Progenitor cell of endocrine pancreas (in vitro differentiated cells): ENCODE measurements at regions not wholly inside any gene's neighbourhood (a gene's known extent, or its start where the extent isn't known, plus 50 kb on each side); places are given as distances from the start of the nearest gene placed in this dataset.
A peak's percentile ranks its signal among the peaks of the same experiment; 100 is the strongest.
"Not testable (repeated sequence)": the region's sequence is repeated elsewhere in the genome, so short reads cannot be mapped to it uniquely, and the experiment has no call there.

Source experiments
- DNase-seq: peaks from one replicate; pipeline ENCODE4 v3.0.0; 2021; ENCODE audit warnings: low spot score; ENCODE audit not compliant: unreplicated experiment
- H3K27ac Mint-ChIP-seq: 2 replicates; pipeline ENCODE4 v1.8.0; 2021; ENCODE audit warnings: mild to moderate bottlenecking, moderate library complexity, mixed read lengths
- H3K27me3 Mint-ChIP-seq: 2 replicates; pipeline ENCODE4 v1.8.0; 2021; ENCODE audit warnings: mixed read lengths
- H3K36me3 Mint-ChIP-seq: 2 replicates; pipeline ENCODE4 v1.8.0; 2022; ENCODE audit warnings: mixed read lengths; ENCODE audit not compliant: insufficient read depth
- H3K4me1 Mint-ChIP-seq: 2 replicates; pipeline ENCODE4 v1.8.0; 2021; ENCODE audit warnings: low read depth, mixed read lengths
- H3K4me3 Mint-ChIP-seq: 2 replicates; pipeline ENCODE4 v1.8.0; 2021; ENCODE audit warnings: low read depth, mild to moderate bottlenecking, moderate library complexity, mixed read lengths
- H3K9me3 Mint-ChIP-seq: 2 replicates; pipeline ENCODE4 v1.8.0; 2021; ENCODE audit warnings: low read depth, mixed read lengths
- CTCF ChIP-seq: fragments of 200-600 bp; sonication (generic); IDR thresholded peaks from one replicate; pipeline ENCODE4 v1.5.0; 2021; ENCODE audit warnings: antibody characterized with exemption, mild to moderate bottlenecking; ENCODE audit not compliant: unreplicated experiment

GRCh38 chr2:49621016-49621415 lies 466.7 kb upstream of the FSHR start:
- TF ChIP-seq CTCF: no peak
- H3K36me3 Mint-ChIP-seq: no peaks in the 10 kb centered on the region
- H3K4me1 Mint-ChIP-seq: no peaks in the 10 kb centered on the region
- H3K9me3 Mint-ChIP-seq: no peaks in the 10 kb centered on the region
- H3K27me3 Mint-ChIP-seq: no peaks in the 10 kb centered on the region
- no peak for DNase-seq
- no peak overlapping the region for H3K27ac Mint-ChIP-seq
- H3K4me3 Mint-ChIP-seq: no peak overlapping the region

GRCh38 chr2:49619804-49620203 lies 465.5 kb upstream of the FSHR start:
- no peaks in the 10 kb centered on the region for H3K9me3 Mint-ChIP-seq

GRCh38 chr2:49618491-49618890 lies 464.2 kb upstream of the FSHR start:
- TF ChIP-seq CTCF: no peak
- no peak for DNase-seq
- no peaks in the 10 kb centered on the region for H3K9me3 Mint-ChIP-seq
- no peak overlapping the region for H3K4me3 Mint-ChIP-seq
- no peaks in the 10 kb centered on the region for H3K36me3 Mint-ChIP-seq
- H3K27ac Mint-ChIP-seq: no peak overlapping the region
- H3K4me1 Mint-ChIP-seq: no peaks in the 10 kb centered on the region
- no peaks in the 10 kb centered on the region for H3K27me3 Mint-ChIP-seq

More at GRCh38 chr2:49619804-49620203, 465.5 kb upstream of the FSHR start:
- no peak overlapping the region for H3K27ac Mint-ChIP-seq
- H3K36me3 Mint-ChIP-seq: no peaks in the 10 kb centered on the region
- no peak overlapping the region for H3K4me3 Mint-ChIP-seq
- H3K27me3 Mint-ChIP-seq: no peaks in the 10 kb centered on the region
- H3K4me1 Mint-ChIP-seq: no peaks in the 10 kb centered on the region
- DNase-seq: no peak
- TF ChIP-seq CTCF: peak; percentile 38

- Mint-ChIP-seq H3K9me3 (peaks cover 4% of the 10 kb centered on the region), H3K4me3 (no peak overlapping the region), H3K36me3 (peaks cover 2% of the 10 kb centered on the region), H3K4me1 (peaks cover 1% of the 10 kb centered on the region), H3K27me3 (no peaks in the 10 kb centered on the region), H3K27ac (no peak overlapping the region)
- TF ChIP-seq CTCF: peak; percentile 70
- DNase-seq: no peak
These were observed 462.5 kb upstream of the FSHR start for GRCh38 chr2:49616800-49617199.

- H3K9me3 Mint-ChIP-seq, H3K4me1 Mint-ChIP-seq, H3K27me3 Mint-ChIP-seq, H3K4me3 Mint-ChIP-seq, H3K27ac Mint-ChIP-seq, DNase-seq, H3K36me3 Mint-ChIP-seq: not testable (repeated sequence)
These were observed 457.5 kb upstream of the FSHR start for GRCh38 chr2:49611796-49612195.

- H3K27me3 Mint-ChIP-seq: no peaks in the 10 kb centered on the region
- no peaks in the 10 kb centered on the region for H3K36me3 Mint-ChIP-seq
- no peak overlapping the region for H3K27ac Mint-ChIP-seq
- no peak overlapping the region for H3K4me3 Mint-ChIP-seq
- H3K4me1 Mint-ChIP-seq: peaks cover 4% of the 10 kb centered on the region
- DNase-seq: no peak
- no peaks in the 10 kb centered on the region for H3K9me3 Mint-ChIP-seq
- TF ChIP-seq CTCF: no peak
These were observed 446.2 kb upstream of the FSHR start for GRCh38 chr2:49600524-49600923.
